ENCODE measurements at regions not wholly inside any gene's neighbourhood (a gene's known extent, or its start where the extent isn't known, plus 50 kb on each side); places are given as distances from the start of the nearest gene placed in this dataset.

DNA sequence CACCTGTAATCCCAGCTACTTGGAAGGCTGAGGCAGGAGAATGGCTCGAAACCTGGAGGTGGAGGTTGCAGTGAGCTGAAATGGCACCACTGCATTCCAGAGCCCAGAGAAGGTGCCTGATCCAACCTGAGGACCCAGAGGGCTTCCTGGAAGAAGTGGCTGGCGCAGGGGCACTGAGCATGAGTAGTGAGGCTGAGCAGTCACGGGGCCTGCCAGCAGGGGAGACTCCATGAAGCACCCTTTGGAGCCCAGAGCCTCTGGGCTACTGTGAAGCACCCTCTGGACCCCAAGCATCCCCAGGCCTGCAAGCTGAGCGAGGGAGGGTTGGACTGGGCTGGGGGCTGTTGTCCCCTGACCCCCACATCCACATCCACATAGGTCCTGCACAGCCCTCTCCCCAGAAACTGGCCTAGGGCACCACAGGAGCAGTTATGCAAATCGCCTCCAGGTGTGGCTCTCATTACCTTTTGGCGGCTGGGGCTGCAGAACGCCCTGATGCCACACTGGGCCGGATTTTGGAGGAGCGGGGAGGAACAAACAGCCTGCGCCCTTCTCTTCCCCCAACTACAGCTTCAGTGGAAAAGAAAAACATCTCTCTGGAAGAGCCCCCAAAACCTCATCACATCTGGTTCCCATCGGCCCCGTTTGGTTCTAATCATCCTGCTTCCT lies 78.2 kb upstream of the TARDBP start:
- TF ChIP-seq, protein P1, sequence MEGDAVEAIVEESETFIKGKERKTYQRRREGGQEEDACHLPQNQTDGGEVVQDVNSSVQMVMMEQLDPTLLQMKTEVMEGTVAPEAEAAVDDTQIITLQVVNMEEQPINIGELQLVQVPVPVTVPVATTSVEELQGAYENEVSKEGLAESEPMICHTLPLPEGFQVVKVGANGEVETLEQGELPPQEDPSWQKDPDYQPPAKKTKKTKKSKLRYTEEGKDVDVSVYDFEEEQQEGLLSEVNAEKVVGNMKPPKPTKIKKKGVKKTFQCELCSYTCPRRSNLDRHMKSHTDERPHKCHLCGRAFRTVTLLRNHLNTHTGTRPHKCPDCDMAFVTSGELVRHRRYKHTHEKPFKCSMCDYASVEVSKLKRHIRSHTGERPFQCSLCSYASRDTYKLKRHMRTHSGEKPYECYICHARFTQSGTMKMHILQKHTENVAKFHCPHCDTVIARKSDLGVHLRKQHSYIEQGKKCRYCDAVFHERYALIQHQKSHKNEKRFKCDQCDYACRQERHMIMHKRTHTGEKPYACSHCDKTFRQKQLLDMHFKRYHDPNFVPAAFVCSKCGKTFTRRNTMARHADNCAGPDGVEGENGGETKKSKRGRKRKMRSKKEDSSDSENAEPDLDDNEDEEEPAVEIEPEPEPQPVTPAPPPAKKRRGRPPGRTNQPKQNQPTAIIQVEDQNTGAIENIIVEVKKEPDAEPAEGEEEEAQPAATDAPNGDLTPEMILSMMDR (IDR thresholded peaks at IDR 0.05; ENCODE audit: borderline replicate concordance, extremely low read depth, low read length, poor library complexity, severe bottlenecking), result no peak
- no peak for TF ChIP-seq EZH2 (IDR thresholded peaks at IDR 0.05; ENCODE audit: borderline replicate concordance, low read depth, low read length, severe bottlenecking)

All from DND-41 (cell line).